ENCODE measurements at regions not wholly inside any gene's neighbourhood (a gene's known extent, or its start where the extent isn't known, plus 50 kb on each side); places are given as distances from the start of the nearest gene placed in this dataset.

GRCh38 chr4:74635490-74636123 lies 158.7 kb downstream of the BTC start:
- no peak overlapping the region for H3K9ac ChIP-seq (ENCODE audit: low read length in 5 of 5)
- no peaks in the 10 kb centered on the region for H3K9me3 ChIP-seq (ENCODE audit: control insufficient read depth in 5 of 5, low read length in 5 of 5)
- H3K4me3 ChIP-seq (ENCODE audit: low read depth in 1 of 5, low read length in 5 of 5) = no peak overlapping the region
- no peaks in the 10 kb centered on the region for H3K36me3 ChIP-seq (ENCODE audit: control insufficient read depth in 5 of 5, insufficient read depth in 5 of 5, low read length in 5 of 5)
- no peaks in the 10 kb centered on the region for H3K27me3 ChIP-seq (ENCODE audit: control insufficient read depth in 5 of 5, insufficient read depth in 4 of 5, low read length in 5 of 5)
- H3K27ac ChIP-seq (ENCODE audit: low read depth, low read length) = no peak overlapping the region
- no peaks in the 10 kb centered on the region for H3K4me1 ChIP-seq (ENCODE audit: control insufficient read depth in 5 of 5, insufficient read depth in 5 of 5, low read length in 5 of 5)

- no peak overlapping the region for H3K9ac ChIP-seq (ENCODE audit: low read length in 5 of 5)
Observed at GRCh38 chr4:74638001-74638400, 156.3 kb downstream of the BTC start.

GRCh38 chr4:74638689-74639088 lies 155.6 kb downstream of the BTC start:
- no peaks in the 10 kb centered on the region for H3K27me3 ChIP-seq (ENCODE audit: control insufficient read depth in 5 of 5, insufficient read depth in 4 of 5, low read length in 5 of 5)
- H3K4me3 ChIP-seq (ENCODE audit: low read depth in 1 of 5, low read length in 5 of 5) = no peak overlapping the region
- H3K36me3 ChIP-seq (ENCODE audit: control insufficient read depth in 5 of 5, insufficient read depth in 5 of 5, low read length in 5 of 5) = no peaks in the 10 kb centered on the region
- H3K9me3 ChIP-seq (ENCODE audit: control insufficient read depth in 5 of 5, low read length in 5 of 5) = no peaks in the 10 kb centered on the region
- H3K9ac ChIP-seq (ENCODE audit: low read length in 5 of 5) = no peak overlapping the region
- H3K4me1 ChIP-seq (ENCODE audit: control insufficient read depth in 5 of 5, insufficient read depth in 5 of 5, low read length in 5 of 5) = no peaks in the 10 kb centered on the region
- H3K27ac ChIP-seq (ENCODE audit: low read depth, low read length) = no peak overlapping the region

More at GRCh38 chr4:74638001-74638400, 156.3 kb downstream of the BTC start:
- no peaks in the 10 kb centered on the region for H3K36me3 ChIP-seq (ENCODE audit: control insufficient read depth in 5 of 5, insufficient read depth in 5 of 5, low read length in 5 of 5)
- no peak overlapping the region for H3K4me3 ChIP-seq (ENCODE audit: low read depth in 1 of 5, low read length in 5 of 5)
- no peaks in the 10 kb centered on the region for H3K9me3 ChIP-seq (ENCODE audit: control insufficient read depth in 5 of 5, low read length in 5 of 5)
- H3K27ac ChIP-seq (ENCODE audit: low read depth, low read length) = no peak overlapping the region
- H3K4me1 ChIP-seq (ENCODE audit: control insufficient read depth in 5 of 5, insufficient read depth in 5 of 5, low read length in 5 of 5) = no peaks in the 10 kb centered on the region
- H3K27me3 ChIP-seq (ENCODE audit: control insufficient read depth in 5 of 5, insufficient read depth in 4 of 5, low read length in 5 of 5) = no peaks in the 10 kb centered on the region

GRCh38 chr4:74640111-74640903 lies 154.0 kb downstream of the BTC start:
- no peak overlapping the region for H3K9ac ChIP-seq (ENCODE audit: low read length in 5 of 5)
- H3K27ac ChIP-seq (ENCODE audit: low read depth, low read length) = no peak overlapping the region
- no peaks in the 10 kb centered on the region for H3K36me3 ChIP-seq (ENCODE audit: control insufficient read depth in 5 of 5, insufficient read depth in 5 of 5, low read length in 5 of 5)
- H3K4me1 ChIP-seq (ENCODE audit: control insufficient read depth in 5 of 5, insufficient read depth in 5 of 5, low read length in 5 of 5) = no peaks in the 10 kb centered on the region
- no peaks in the 10 kb centered on the region for H3K27me3 ChIP-seq (ENCODE audit: control insufficient read depth in 5 of 5, insufficient read depth in 4 of 5, low read length in 5 of 5)
- H3K4me3 ChIP-seq (ENCODE audit: low read depth in 1 of 5, low read length in 5 of 5) = no peak overlapping the region
- no peaks in the 10 kb centered on the region for H3K9me3 ChIP-seq (ENCODE audit: control insufficient read depth in 5 of 5, low read length in 5 of 5)

GRCh38 chr4:74642006-74642405 lies 152.3 kb downstream of the BTC start:
- no peaks in the 10 kb centered on the region for H3K9me3 ChIP-seq (ENCODE audit: control insufficient read depth in 5 of 5, low read length in 5 of 5)
- H3K27me3 ChIP-seq (ENCODE audit: control insufficient read depth in 5 of 5, insufficient read depth in 4 of 5, low read length in 5 of 5) = no peaks in the 10 kb centered on the region
- H3K9ac ChIP-seq (ENCODE audit: low read length in 5 of 5) = no peak overlapping the region
- no peak overlapping the region for H3K4me3 ChIP-seq (ENCODE audit: low read depth in 1 of 5, low read length in 5 of 5)
- no peak overlapping the region for H3K27ac ChIP-seq (ENCODE audit: low read depth, low read length)
- H3K4me1 ChIP-seq (ENCODE audit: control insufficient read depth in 5 of 5, insufficient read depth in 5 of 5, low read length in 5 of 5) = no peaks in the 10 kb centered on the region
- H3K36me3 ChIP-seq (ENCODE audit: control insufficient read depth in 5 of 5, insufficient read depth in 5 of 5, low read length in 5 of 5) = no peaks in the 10 kb centered on the region

GRCh38 chr4:74649193-74649592 lies 145.1 kb downstream of the BTC start:
- Histone ChIP-seq H3K27me3 (ENCODE audit: control insufficient read depth in 5 of 5, insufficient read depth in 4 of 5, low read length in 5 of 5) (no peaks in the 10 kb centered on the region), H3K27ac (ENCODE audit: low read depth, low read length) (no peak overlapping the region), H3K9ac (ENCODE audit: low read length in 5 of 5) (no peak overlapping the region), H3K9me3 (ENCODE audit: control insufficient read depth in 5 of 5, low read length in 5 of 5) (no peaks in the 10 kb centered on the region), H3K4me3 (ENCODE audit: low read depth in 1 of 5, low read length in 5 of 5) (no peak overlapping the region), H3K36me3 (ENCODE audit: control insufficient read depth in 5 of 5, insufficient read depth in 5 of 5, low read length in 5 of 5) (no peaks in the 10 kb centered on the region), H3K4me1 (ENCODE audit: control insufficient read depth in 5 of 5, insufficient read depth in 5 of 5, low read length in 5 of 5) (peaks cover 0 to 2% (median 0%) of the 10 kb centered on the region in 5 donors)

- H3K4me1 ChIP-seq (ENCODE audit: control insufficient read depth in 5 of 5, insufficient read depth in 5 of 5, low read length in 5 of 5) = peaks cover 0 to 3% (median 0%) of the 10 kb centered on the region in 5 donors
- no peaks in the 10 kb centered on the region for H3K9me3 ChIP-seq (ENCODE audit: control insufficient read depth in 5 of 5, low read length in 5 of 5)
- H3K27ac ChIP-seq (ENCODE audit: low read depth, low read length) = no peak overlapping the region
- H3K9ac ChIP-seq (ENCODE audit: low read length in 5 of 5) = no peak overlapping the region
- H3K27me3 ChIP-seq (ENCODE audit: control insufficient read depth in 5 of 5, insufficient read depth in 4 of 5, low read length in 5 of 5) = no peaks in the 10 kb centered on the region
- no peak overlapping the region for H3K4me3 ChIP-seq (ENCODE audit: low read depth in 1 of 5, low read length in 5 of 5)
- H3K36me3 ChIP-seq (ENCODE audit: control insufficient read depth in 5 of 5, insufficient read depth in 5 of 5, low read length in 5 of 5) = no peaks in the 10 kb centered on the region
Observed at GRCh38 chr4:74651198-74651597, 143.1 kb downstream of the BTC start.

GRCh38 chr4:74653331-74654229 lies 140.7 kb downstream of the BTC start:
- H3K4me3 ChIP-seq (ENCODE audit: low read depth in 1 of 5, low read length in 5 of 5) = no peak overlapping the region
- H3K9me3 ChIP-seq (ENCODE audit: control insufficient read depth in 5 of 5, low read length in 5 of 5) = no peaks in the 10 kb centered on the region

GRCh38 chr4:74654230-74654681 lies 140.1 kb downstream of the BTC start:
- H3K9me3 ChIP-seq (ENCODE audit: control insufficient read depth in 5 of 5, low read length in 5 of 5) = no peaks in the 10 kb centered on the region
- no peak overlapping the region for H3K27ac ChIP-seq (ENCODE audit: low read depth, low read length)
- H3K27me3 ChIP-seq (ENCODE audit: control insufficient read depth in 5 of 5, insufficient read depth in 4 of 5, low read length in 5 of 5) = no peaks in the 10 kb centered on the region
- peaks cover 0 to 4% (median 0%) of the 10 kb centered on the region in 5 donors for H3K4me1 ChIP-seq (ENCODE audit: control insufficient read depth in 5 of 5, insufficient read depth in 5 of 5, low read length in 5 of 5)
- H3K4me3 ChIP-seq (ENCODE audit: low read depth in 1 of 5, low read length in 5 of 5) = no peak overlapping the region
- no peaks in the 10 kb centered on the region for H3K36me3 ChIP-seq (ENCODE audit: control insufficient read depth in 5 of 5, insufficient read depth in 5 of 5, low read length in 5 of 5)
- no peak overlapping the region for H3K9ac ChIP-seq (ENCODE audit: low read length in 5 of 5)

More at GRCh38 chr4:74653331-74654229, 140.7 kb downstream of the BTC start:
- Histone ChIP-seq H3K36me3 (ENCODE audit: control insufficient read depth in 5 of 5, insufficient read depth in 5 of 5, low read length in 5 of 5) (no peaks in the 10 kb centered on the region), H3K27me3 (ENCODE audit: control insufficient read depth in 5 of 5, insufficient read depth in 4 of 5, low read length in 5 of 5) (no peaks in the 10 kb centered on the region), H3K4me1 (ENCODE audit: control insufficient read depth in 5 of 5, insufficient read depth in 5 of 5, low read length in 5 of 5) (peaks cover 0 to 4% (median 0%) of the 10 kb centered on the region in 5 donors), H3K9ac (ENCODE audit: low read length in 5 of 5) (no peak overlapping the region), H3K27ac (ENCODE audit: low read depth, low read length) (no peak overlapping the region)

Data from subcutaneous abdominal adipose tissue (tissue), 5 donors.